Right lobe of liver (tissue), 4 donors: ENCODE measurements at regions not wholly inside any gene's neighbourhood (a gene's known extent, or its start where the extent isn't known, plus 50 kb on each side); places are given as distances from the start of the nearest gene placed in this dataset.
"Not testable (repeated sequence)": the region's sequence is repeated elsewhere in the genome, so short reads cannot be mapped to it uniquely, and the experiment has no call there.

Experiments used
- POLR2A ChIP-seq: fragments of 450-650 bp; IDR thresholded peaks from one replicate; pipeline ENCODE4 v1.6.1; 2017; ENCODE audit warnings: antibody characterized with exemption, mild to moderate bottlenecking
- TF ChIP-seq, protein P1 (sequence below), 4 donors: fragments of 200-600 bp in 3 of 4; fragments of 450-650 bp in 1 of 4; IDR thresholded peaks; one replicate each; pipeline versions ENCODE4 v1.5.1 to v1.8.0; 2016 to 2022; ENCODE audit warnings: antibody characterized with exemption in 4 of 4, mild to moderate bottlenecking in 2 of 4
- donor health status: DM: no; HTN: no; CAD: no.
- donor health status: DM: no; HTN: no; CAD: no.
- donor health status: DM: no; HTN: yes; CAD: no.

DNA sequence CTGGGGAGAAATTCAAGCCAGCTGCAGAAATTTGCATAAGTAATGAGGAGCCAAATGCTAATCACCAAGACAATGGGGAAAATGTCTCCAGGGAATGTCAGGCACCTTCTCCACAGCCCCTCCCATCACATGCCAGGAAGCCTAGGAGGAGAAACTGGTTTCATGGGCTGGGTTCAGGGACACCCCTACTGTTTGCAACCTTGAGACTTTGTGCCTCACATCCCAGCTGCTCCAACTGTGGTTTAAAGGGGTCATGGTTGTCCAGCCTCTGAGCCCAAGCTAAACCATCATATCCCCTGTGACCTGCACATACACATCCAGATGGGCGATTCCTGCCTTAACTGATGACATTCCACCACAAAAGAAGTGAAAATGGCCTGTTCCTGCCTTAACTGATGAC lies 258.4 kb upstream of the GULP1 start:
- TF ChIP-seq, protein P1, sequence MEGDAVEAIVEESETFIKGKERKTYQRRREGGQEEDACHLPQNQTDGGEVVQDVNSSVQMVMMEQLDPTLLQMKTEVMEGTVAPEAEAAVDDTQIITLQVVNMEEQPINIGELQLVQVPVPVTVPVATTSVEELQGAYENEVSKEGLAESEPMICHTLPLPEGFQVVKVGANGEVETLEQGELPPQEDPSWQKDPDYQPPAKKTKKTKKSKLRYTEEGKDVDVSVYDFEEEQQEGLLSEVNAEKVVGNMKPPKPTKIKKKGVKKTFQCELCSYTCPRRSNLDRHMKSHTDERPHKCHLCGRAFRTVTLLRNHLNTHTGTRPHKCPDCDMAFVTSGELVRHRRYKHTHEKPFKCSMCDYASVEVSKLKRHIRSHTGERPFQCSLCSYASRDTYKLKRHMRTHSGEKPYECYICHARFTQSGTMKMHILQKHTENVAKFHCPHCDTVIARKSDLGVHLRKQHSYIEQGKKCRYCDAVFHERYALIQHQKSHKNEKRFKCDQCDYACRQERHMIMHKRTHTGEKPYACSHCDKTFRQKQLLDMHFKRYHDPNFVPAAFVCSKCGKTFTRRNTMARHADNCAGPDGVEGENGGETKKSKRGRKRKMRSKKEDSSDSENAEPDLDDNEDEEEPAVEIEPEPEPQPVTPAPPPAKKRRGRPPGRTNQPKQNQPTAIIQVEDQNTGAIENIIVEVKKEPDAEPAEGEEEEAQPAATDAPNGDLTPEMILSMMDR (IDR thresholded peaks at IDR 0.05), result not testable (repeated sequence)
- TF ChIP-seq POLR2A, result not testable (repeated sequence)
